SU-DHL-6 (cell line): ENCODE measurements at regions not wholly inside any gene's neighbourhood (a gene's known extent, or its start where the extent isn't known, plus 50 kb on each side); places are given as distances from the start of the nearest gene placed in this dataset.

Experiments used
- CTCF ChIP-seq: fragments of 200-600 bp; sonication (generic); IDR thresholded peaks from one replicate; pipeline ENCODE4 v1.5.1; 2017; ENCODE audit warnings: antibody characterized with exemption, mild to moderate bottlenecking, low read length, moderate library complexity; ENCODE audit not compliant: insufficient read depth, poor library complexity, severe bottlenecking
- EZH2phosphoT487 ChIP-seq: fragments of 200-600 bp; sonication (generic), shearing (Covaris generic); conservative IDR thresholded peaks from 2 replicates; pipeline ENCODE4 v1.6.1; 2018; ENCODE audit warnings: mild to moderate bottlenecking, antibody characterized with exemption, low read length, moderate library complexity, mixed read lengths

DNA sequence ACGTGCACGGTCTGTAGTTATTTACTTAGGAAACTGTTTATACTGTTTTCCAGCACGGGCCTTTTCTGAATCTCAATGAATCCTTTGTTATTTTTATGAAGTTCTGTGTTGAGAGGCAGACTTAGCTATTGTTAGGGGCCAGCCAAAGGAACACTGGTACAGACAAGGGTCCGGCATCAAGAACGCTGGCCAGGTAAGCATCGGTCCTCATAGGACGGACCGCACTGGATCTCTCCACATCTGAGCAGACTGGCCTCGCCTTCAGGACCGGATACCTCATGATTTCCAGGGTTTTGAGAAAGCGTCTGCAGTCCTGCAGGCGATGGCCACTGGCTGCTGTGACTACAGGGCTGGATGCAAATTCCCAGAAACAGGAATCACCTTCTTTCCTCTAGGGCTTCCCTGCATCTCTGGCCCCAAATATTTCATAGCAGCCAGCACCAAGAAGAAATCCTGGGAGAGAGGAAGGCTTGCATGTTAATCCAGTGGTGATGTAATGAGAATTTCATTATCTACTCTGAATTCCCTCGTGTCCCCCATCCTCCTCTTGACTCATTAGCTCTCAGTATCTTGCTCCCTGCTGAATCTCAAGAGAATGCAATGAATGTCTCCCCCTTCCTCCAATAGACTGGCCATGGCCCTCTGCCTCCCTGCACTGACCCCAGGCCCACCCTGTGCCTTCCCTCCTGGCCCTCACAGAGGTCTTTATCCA is 325.4 kb upstream of the NPVF start:
- TF ChIP-seq CTCF = no peak
- no peak for TF ChIP-seq EZH2phosphoT487
